HG03354 (cell line): ENCODE measurements at regions not wholly inside any gene's neighbourhood (a gene's known extent, or its start where the extent isn't known, plus 50 kb on each side); places are given as distances from the start of the nearest gene placed in this dataset.
"Not testable (repeated sequence)": the region's sequence is repeated elsewhere in the genome, so short reads cannot be mapped to it uniquely, and the experiment has no call there.

Experiments
- ATAC-seq: cut with Tn5 transposase; IDR thresholded peaks from one replicate; pipeline ENCODE4 v1.9.1; 2021; ENCODE audit warnings: mild to moderate bottlenecking; ENCODE audit not compliant: unreplicated experiment, poor library complexity, severe bottlenecking

DNA sequence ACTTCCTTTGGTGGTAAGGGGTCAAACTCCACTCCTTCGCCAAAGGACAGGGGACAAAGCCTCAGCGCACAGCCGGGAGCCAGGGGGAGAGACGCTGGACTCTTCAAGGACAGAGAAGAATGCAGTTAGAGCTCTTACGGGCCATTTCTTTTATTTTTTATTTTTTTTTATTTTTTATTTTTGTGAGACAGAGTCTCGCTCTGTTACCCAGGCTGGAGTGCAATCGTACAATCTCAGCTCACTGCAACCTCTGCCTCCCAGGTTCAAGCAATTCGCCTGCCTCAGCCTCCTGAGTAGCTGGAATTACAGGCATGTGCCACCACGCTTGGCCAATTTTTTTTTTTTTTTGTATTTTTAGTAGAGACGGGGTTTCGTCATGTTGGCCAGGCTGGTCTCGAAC, 93.2 kb upstream of the RPH3AL start, which contains the start of gene RFLNB:
TSS of gene RFLNB (minus strand) at position 101 of the 400 bp plus-strand sequence.
- ATAC-seq: not testable (repeated sequence)

GRCh38 chr17:444879-445454, 92.4 kb upstream of the RPH3AL start:
- no peak for ATAC-seq

GRCh38 chr17:443109-443508, 90.5 kb upstream of the RPH3AL start:
- no peak for ATAC-seq

GRCh38 chr17:441155-441950, 88.7 kb upstream of the RPH3AL start:
- no peak for ATAC-seq

GRCh38 chr17:438191-438590, 85.6 kb upstream of the RPH3AL start:
- ATAC-seq: no peak

- no peak for ATAC-seq
Observed at GRCh38 chr17:437545-437944, 84.9 kb upstream of the RPH3AL start.

GRCh38 chr17:436571-436970, 84.0 kb upstream of the RPH3AL start:
- ATAC-seq: no peak

- ATAC-seq: not testable (repeated sequence)
Observed at GRCh38 chr17:432471-432870, 79.9 kb upstream of the RPH3AL start.

GRCh38 chr17:431494-431893, 78.9 kb upstream of the RPH3AL start:
- no peak for ATAC-seq

DNA sequence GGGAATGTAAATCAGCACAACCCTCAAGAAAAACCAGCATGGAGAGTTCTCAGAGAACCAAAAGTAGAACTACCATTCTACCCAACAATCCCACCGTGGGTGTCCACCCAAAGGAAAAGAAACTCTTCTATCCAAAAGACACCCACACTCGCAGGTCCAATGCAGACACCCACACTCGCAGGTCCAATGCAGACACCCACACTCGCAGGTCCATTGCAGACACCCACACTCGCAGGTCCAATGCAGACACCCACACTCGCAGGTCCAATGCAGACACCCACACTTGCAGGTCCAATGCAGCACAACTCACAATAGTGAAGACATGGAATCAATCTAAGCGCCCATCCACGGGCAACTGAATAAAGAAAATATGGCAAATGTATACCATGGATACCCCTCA, 77.0 kb upstream of the RPH3AL start:
- ATAC-seq: no peak

- no peak for ATAC-seq
Observed at GRCh38 chr17:428414-428813, 75.8 kb upstream of the RPH3AL start.

DNA sequence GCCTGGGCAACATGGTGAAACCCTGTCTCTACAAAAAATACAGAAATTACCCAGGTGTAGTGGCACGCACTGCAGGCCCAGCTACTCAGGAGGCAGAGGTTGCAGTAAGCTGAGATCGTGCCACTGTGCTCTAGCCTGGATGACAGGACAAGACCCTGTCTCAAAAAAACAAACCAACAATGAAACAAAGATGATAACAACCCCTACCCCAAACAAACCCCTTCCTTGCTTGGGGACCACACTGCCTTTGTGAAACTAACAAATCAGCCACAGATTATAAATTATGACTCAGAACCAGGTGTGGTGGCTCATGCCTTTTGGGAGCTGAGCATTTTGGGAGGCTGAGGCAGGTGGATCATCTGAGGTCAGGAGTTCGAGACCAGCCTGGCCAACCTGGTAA, 75.3 kb upstream of the RPH3AL start:
- no peak for ATAC-seq

- no peak for ATAC-seq
Observed at GRCh38 chr17:427327-427726, 74.7 kb upstream of the RPH3AL start.

- ATAC-seq: no peak
Observed at GRCh38 chr17:422196-422930, 69.8 kb upstream of the RPH3AL start.

DNA sequence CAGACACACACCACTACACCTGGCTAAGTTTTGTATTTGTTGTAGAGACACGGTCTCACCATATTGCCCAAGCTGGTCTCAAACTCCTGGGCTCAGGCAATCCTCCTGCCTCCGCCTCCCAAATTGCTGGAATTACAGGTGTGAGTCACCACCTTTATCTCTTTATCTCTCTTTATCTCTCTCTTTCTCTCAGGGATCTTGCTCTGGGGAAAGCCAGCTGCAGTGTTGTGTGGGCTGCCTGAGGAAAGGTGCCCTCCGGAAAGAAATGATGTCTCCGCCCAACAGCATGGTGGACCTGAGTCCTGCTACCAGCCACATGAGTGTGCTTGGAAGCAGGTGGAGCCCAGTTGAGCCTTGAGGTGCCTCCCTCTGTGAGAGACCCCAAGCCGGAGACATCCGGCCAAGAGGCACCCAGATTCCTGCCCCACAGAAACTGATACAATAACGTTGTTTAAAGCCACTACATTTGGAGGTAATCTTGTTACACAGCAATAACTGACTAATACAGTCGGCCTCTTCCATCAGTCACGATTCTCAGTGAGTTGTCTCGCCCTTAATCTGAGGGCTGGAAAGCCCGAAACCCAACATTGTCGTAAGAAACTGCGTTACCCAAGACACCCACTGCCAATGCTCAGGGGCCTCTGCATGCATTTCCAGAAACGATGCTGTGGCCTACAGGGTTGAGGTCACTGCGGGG, 68.0 kb upstream of the RPH3AL start:
- no peak for ATAC-seq

- ATAC-seq: no peak
Observed at GRCh38 chr17:419073-419735, 66.6 kb upstream of the RPH3AL start.

- no peak for ATAC-seq
Observed at GRCh38 chr17:418421-418751, 65.8 kb upstream of the RPH3AL start.

DNA sequence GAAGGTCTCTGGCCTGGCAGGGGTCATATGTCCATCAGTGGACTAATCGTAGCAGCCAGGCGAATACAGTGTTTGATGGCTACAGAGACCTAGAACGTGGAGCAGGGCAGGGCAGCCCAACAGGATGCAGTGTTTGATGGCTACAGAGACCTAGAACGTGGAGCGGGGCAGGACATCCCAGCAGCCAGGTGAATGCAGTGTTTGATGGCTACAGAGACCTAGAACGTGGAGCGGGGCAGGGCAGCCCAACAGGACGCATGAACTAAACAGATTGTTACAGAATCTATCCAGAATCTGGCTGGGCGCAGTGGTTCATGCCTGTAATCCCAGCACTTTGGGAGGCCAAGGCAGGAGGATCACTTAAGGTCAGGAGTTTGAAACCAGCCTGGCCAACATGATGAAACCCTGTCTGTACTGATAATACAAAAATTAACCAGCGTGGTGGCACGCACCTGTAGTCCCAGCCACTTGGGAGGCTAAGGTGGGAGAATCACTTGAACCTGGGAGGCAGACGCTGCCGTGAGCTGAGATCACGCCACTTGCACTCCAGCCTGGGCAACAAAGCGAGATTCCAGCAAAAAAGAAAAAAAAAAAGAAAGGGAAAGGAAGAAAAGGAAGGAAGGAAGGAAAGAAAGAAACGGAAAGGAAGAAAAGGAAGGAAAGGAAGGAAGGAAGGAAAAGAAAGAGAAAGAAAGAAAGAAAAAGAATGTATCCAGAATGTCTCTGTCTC, 65.2 kb upstream of the RPH3AL start:
- ATAC-seq: no peak
